Activated T-helper 2 cell treated with anti-CD3 and anti-CD28 coated beads, Interferon-gamma antibody, Interleukin-2, Interleukin-4, amounts not matched to agents 10 μg/mL and 5 μg/mL and 100 μg/mL, durations not matched to agents 14 hours and 24 hours and 36 hours (primary cell): ENCODE measurements at regions not wholly inside any gene's neighbourhood (a gene's known extent, or its start where the extent isn't known, plus 50 kb on each side); places are given as distances from the start of the nearest gene placed in this dataset.

Experiments used
- DNase-seq: peaks from one replicate; pipeline ENCODE4 v3.0.0; 2021; ENCODE audit warnings: low spot score
- H3K27ac Mint-ChIP-seq: one replicate; pipeline ENCODE4 v1.8.0; 2021; ENCODE audit warnings: mixed read lengths
- H3K27me3 Mint-ChIP-seq: one replicate; pipeline ENCODE4 v1.8.0; 2021; ENCODE audit warnings: low read depth, mixed read lengths
- H3K36me3 Mint-ChIP-seq: one replicate; pipeline ENCODE4 v1.8.0; 2021; ENCODE audit warnings: low read depth, mixed read lengths
- H3K4me1 Mint-ChIP-seq: one replicate; pipeline ENCODE4 v1.8.0; 2021; ENCODE audit warnings: low read depth, mixed read lengths
- H3K4me3 Mint-ChIP-seq: one replicate; pipeline ENCODE4 v1.8.0; 2021; ENCODE audit warnings: low read depth, mild to moderate bottlenecking, moderate library complexity, mixed read lengths
- H3K9me3 Mint-ChIP-seq: one replicate; pipeline ENCODE4 v1.8.0; 2021; ENCODE audit warnings: mixed read lengths
- intact Hi-C: fragments of 100-400 bp; cut with micrococcal nuclease; formaldehyde crosslinking; loops from one replicate; pipeline ENCODE4 v1.15.1; 2023

- DNase-seq, result no peak
- no peaks in the 10 kb centered on the region for H3K4me1 Mint-ChIP-seq
- peaks cover 26% of the 10 kb centered on the region for H3K9me3 Mint-ChIP-seq
- no peak overlapping the region for H3K4me3 Mint-ChIP-seq
- H3K27ac Mint-ChIP-seq, result no peak overlapping the region
- no peaks in the 10 kb centered on the region for H3K27me3 Mint-ChIP-seq
- H3K36me3 Mint-ChIP-seq, result no peaks in the 10 kb centered on the region
- intact Hi-C loops, result no loop called here
Observed at GRCh38 chr14:83847102-83847501, 1682.8 kb upstream of the FLRT2 start.

DNA sequence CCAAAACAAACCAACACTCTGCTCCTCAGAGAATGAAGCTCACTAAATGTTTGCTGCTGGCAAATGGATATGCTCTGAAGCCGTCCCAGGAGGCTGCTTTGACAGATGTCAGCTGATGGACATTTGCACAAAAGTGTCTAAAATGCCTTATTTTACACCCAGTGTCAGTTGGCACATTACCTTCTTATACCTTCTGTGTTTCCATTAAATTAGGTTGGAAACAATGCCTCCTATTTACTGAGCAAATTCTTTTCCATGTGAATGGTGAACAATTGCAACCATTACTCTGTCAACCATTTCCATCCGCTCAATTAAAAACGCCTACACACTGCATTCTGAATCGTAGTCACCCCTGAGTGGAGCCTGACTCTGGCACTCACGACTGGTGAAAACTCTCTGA lies 1679.9 kb upstream of the FLRT2 start:
- DNase-seq, result no peak
- Mint-ChIP-seq H3K27ac (no peak overlapping the region), H3K4me1 (no peaks in the 10 kb centered on the region), H3K36me3 (no peaks in the 10 kb centered on the region), H3K9me3 (peaks cover 20% of the 10 kb centered on the region), H3K4me3 (no peak overlapping the region), H3K27me3 (no peaks in the 10 kb centered on the region)
- intact Hi-C loops, result no loop called here

DNA sequence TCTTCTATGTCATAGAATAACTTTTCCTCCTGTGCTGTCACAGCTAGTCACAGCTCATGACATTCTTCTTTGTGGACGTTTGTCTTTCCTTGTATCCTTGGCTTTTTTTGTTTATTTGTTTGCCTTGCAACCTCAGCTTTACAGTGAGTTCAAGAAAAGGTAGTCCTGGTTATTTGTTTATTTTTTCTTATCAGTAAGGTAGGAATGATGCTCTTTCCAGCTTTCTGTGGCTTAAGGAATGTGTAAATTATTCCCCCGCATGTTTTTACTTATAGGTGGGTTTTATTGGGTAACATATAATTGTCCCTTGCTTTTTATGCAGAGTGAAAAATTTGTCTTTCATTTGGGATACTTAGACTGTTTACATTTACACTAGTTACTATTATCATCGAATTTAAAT lies 1673.6 kb upstream of the FLRT2 start:
- Mint-ChIP-seq H3K9me3 (peaks cover 43% of the 10 kb centered on the region), H3K27me3 (no peaks in the 10 kb centered on the region), H3K36me3 (no peaks in the 10 kb centered on the region), H3K4me1 (no peaks in the 10 kb centered on the region), H3K27ac (no peak overlapping the region), H3K4me3 (no peak overlapping the region)
- DNase-seq, result no peak
- intact Hi-C loops, result no loop called here

GRCh38 chr14:83860631-83861155 lies 1669.3 kb upstream of the FLRT2 start:
- Mint-ChIP-seq H3K27ac (no peak overlapping the region), H3K27me3 (no peaks in the 10 kb centered on the region), H3K4me3 (no peak overlapping the region), H3K4me1 (no peaks in the 10 kb centered on the region), H3K36me3 (no peaks in the 10 kb centered on the region), H3K9me3 (peaks cover 42% of the 10 kb centered on the region)
- DNase-seq, result no peak
- intact Hi-C loops, result no loop called here

DNA sequence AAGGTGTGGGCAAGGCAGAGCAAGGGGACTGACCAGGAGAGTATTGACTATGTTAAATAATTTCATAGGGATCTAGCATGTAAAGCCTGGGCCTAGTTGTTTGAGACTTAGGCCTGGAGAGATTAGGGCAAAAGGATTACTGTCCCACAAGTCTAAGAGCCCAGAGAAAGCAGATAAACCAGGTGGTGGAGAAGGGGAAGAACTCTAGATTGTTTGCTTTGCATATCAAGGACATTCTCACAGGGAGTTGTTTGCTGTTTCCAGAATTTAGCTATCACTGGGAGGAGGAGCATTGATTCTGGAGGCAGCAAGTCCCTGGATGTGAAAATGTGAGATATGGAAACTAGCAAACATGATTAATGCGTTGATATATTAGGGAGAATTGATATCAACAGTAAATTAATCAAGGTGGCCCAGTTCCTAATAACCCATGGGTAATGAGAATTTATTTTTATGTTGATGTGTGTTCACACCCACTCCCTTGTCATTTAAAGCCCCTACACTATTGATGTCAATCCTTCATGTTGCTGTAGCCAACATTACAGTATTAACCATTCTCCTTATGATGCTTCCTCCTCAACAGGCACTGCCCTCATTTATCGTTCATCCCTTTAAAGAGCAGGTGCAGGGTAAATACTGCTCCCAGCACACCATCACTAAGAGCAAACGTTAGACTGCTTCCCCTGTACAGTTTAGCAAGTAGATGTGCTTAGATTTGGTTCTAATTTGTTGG lies 1666.7 kb upstream of the FLRT2 start:
- Mint-ChIP-seq H3K9me3 (peaks cover 35% of the 10 kb centered on the region), H3K27ac (no peak overlapping the region), H3K4me1 (no peaks in the 10 kb centered on the region), H3K27me3 (no peaks in the 10 kb centered on the region), H3K36me3 (no peaks in the 10 kb centered on the region), H3K4me3 (no peak overlapping the region)
- no peak for DNase-seq
- intact Hi-C loops, result no loop called here

- Mint-ChIP-seq H3K9me3 (peaks cover 35% of the 10 kb centered on the region), H3K27ac (no peak overlapping the region), H3K27me3 (no peaks in the 10 kb centered on the region), H3K4me3 (no peak overlapping the region), H3K4me1 (no peaks in the 10 kb centered on the region), H3K36me3 (no peaks in the 10 kb centered on the region)
- intact Hi-C loops, result no loop called here
- DNase-seq, result no peak
Observed at GRCh38 chr14:83864106-83864505, 1665.8 kb upstream of the FLRT2 start.

- Mint-ChIP-seq H3K27ac (no peak overlapping the region), H3K9me3 (peaks cover 18% of the 10 kb centered on the region), H3K36me3 (no peaks in the 10 kb centered on the region), H3K4me3 (no peak overlapping the region), H3K4me1 (no peaks in the 10 kb centered on the region), H3K27me3 (no peaks in the 10 kb centered on the region)
- DNase-seq, result no peak
- intact Hi-C loops, result loop anchor here (5.0 kb wide), 1 partner anchor 970 kb away; no protein-coding TSS in a partner anchor
Observed at GRCh38 chr14:83867566-83868225, 1662.2 kb upstream of the FLRT2 start.

DNA sequence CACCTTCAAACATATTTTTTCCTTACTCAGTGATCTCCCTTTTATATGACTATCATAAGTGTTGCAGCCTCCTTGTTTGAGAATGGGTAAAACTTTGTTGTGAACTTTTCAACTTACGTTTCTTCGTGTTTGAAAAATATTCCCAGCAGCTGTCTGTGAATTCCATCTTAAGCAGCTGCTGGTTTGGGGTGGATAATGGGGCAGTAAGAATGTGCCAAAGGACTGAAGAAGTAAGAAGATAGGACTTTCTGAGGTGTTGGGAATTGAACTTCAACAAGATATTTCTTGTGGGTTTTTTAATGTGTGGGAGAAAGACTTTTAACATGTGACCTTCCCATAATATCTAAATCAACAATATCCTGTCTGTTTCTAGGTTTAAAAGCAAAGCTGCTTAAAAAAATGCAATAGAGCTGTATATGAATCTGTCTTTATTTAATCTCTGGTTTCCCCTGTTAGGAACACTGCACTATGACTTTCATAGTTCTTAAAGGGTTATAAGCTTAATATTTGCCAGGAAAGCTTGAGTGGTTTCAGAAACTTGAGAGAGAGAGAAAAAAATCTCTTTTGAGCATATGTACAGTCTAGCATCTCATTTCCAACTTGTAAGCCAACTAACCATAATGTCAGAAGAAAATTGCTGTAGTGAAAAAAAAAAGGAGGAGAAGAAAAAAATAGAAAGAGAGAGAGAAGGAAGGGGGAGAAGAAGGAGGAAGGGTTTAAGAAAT lies 1659.2 kb upstream of the FLRT2 start:
- no peaks in the 10 kb centered on the region for H3K36me3 Mint-ChIP-seq
- intact Hi-C loops, result no loop called here
- H3K27ac Mint-ChIP-seq, result no peak overlapping the region
- no peaks in the 10 kb centered on the region for H3K4me1 Mint-ChIP-seq
- no peak for DNase-seq
- no peaks in the 10 kb centered on the region for H3K27me3 Mint-ChIP-seq
- H3K9me3 Mint-ChIP-seq, result peaks cover 29% of the 10 kb centered on the region
- H3K4me3 Mint-ChIP-seq, result no peak overlapping the region

DNA sequence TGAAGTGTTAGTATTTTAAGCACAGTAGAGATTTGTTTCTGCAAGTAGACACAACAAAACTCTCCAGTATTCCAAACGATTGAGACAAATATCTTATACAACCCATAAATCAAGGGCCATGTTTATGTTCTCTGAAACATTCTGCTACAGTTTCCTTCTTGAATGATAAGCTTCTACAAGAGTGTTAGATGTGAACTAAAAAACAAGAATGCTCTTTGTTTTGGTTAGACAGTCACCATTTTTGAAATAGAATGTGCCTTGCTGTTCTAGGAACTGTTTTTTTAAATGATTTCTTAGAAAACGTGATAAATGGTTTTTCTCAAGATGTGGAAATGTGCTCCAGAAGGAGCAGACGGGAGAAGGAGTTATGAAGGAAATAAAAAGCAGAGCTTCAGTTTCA lies 1656.3 kb upstream of the FLRT2 start:
- H3K27ac Mint-ChIP-seq, result no peak overlapping the region
- H3K9me3 Mint-ChIP-seq, result peaks cover 26% of the 10 kb centered on the region
- no peaks in the 10 kb centered on the region for H3K27me3 Mint-ChIP-seq
- intact Hi-C loops, result no loop called here
- no peak for DNase-seq
- no peaks in the 10 kb centered on the region for H3K36me3 Mint-ChIP-seq
- no peak overlapping the region for H3K4me3 Mint-ChIP-seq
- no peaks in the 10 kb centered on the region for H3K4me1 Mint-ChIP-seq

DNA sequence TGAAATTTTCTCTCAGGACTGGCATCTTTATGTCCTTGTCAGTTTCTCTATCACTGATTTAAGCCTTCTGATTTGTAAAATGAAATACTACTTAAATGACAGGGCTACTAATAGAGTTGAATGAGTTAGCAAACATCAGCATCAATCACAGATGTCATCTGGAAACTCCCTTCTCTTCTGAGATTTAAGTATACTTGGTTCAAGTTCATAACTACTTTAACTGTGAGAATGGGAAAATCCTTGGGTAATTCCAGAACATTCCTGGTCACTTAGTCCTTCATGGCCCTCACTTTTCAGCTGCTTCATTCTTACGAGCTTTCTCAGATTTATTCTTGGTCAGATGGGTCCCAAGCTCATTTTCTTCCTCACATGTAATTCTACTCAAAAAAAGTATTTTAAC lies 1655.3 kb upstream of the FLRT2 start:
- H3K9me3 Mint-ChIP-seq, result peaks cover 27% of the 10 kb centered on the region
- no peaks in the 10 kb centered on the region for H3K27me3 Mint-ChIP-seq
- H3K4me1 Mint-ChIP-seq, result no peaks in the 10 kb centered on the region
- DNase-seq, result no peak
- intact Hi-C loops, result no loop called here
- no peak overlapping the region for H3K27ac Mint-ChIP-seq
- H3K36me3 Mint-ChIP-seq, result no peaks in the 10 kb centered on the region
- H3K4me3 Mint-ChIP-seq, result no peak overlapping the region

GRCh38 chr14:83883732-83884131 lies 1646.2 kb upstream of the FLRT2 start:
- Mint-ChIP-seq H3K4me3 (no peak overlapping the region), H3K9me3 (peaks cover 41% of the 10 kb centered on the region), H3K27me3 (no peaks in the 10 kb centered on the region), H3K27ac (no peak overlapping the region), H3K36me3 (no peaks in the 10 kb centered on the region), H3K4me1 (no peaks in the 10 kb centered on the region)
- intact Hi-C loops, result no loop called here
- DNase-seq, result no peak

- H3K9me3 Mint-ChIP-seq, result peaks cover 30% of the 10 kb centered on the region
- intact Hi-C loops, result no loop called here
- no peak overlapping the region for H3K27ac Mint-ChIP-seq
- H3K4me1 Mint-ChIP-seq, result no peaks in the 10 kb centered on the region
- H3K4me3 Mint-ChIP-seq, result no peak overlapping the region
- H3K27me3 Mint-ChIP-seq, result no peaks in the 10 kb centered on the region
- DNase-seq, result no peak
- no peaks in the 10 kb centered on the region for H3K36me3 Mint-ChIP-seq
Observed at GRCh38 chr14:83885837-83886293, 1644.1 kb upstream of the FLRT2 start.

DNA sequence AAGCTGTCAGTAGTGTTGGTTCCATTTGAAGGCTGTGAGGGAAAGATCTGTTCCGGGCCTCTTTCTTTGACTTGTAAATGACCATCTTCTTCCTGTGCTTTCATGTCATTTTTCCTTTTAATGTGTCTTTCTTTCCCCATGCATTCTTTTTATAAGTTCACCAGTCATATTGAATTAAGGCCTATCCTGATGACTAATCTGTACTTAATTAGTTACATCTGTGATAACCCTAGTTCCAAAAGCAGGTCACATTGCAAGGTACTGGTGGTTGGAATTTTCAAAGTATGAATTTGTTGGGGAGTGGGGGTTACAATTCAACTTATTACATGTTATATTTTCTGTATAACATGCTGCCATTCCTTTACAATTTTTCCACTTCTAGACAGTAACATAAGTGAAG lies 1642.1 kb upstream of the FLRT2 start:
- Mint-ChIP-seq H3K9me3 (peaks cover 23% of the 10 kb centered on the region), H3K36me3 (no peaks in the 10 kb centered on the region)

More for the DNA sequence above, 1642.1 kb upstream of the FLRT2 start:
- Mint-ChIP-seq H3K4me1 (no peaks in the 10 kb centered on the region), H3K27me3 (no peaks in the 10 kb centered on the region), H3K27ac (no peak overlapping the region), H3K4me3 (no peak overlapping the region)
- intact Hi-C loops, result no loop called here
- no peak for DNase-seq
